Right ventricle myocardium inferior (tissue), 1 donor: ENCODE measurements at regions not wholly inside any gene's neighbourhood (a gene's known extent, or its start where the extent isn't known, plus 50 kb on each side); places are given as distances from the start of the nearest gene placed in this dataset.
A peak's percentile ranks its signal among the peaks of the same experiment; 100 is the strongest.

Experiments
- ATAC-seq: fragments of 200-7000 bp; cut with Tn5 transposase; one replicate; pipeline ENCODE4 v1.9.1; 2020; ENCODE audit warnings: mild to moderate bottlenecking, moderate library complexity
- DNase-seq: peaks from one replicate; pipeline ENCODE4 v3.0.0; 2021; ENCODE audit errors: missing footprints
- intact Hi-C: fragments of 100-400 bp; cut with DNase I; formaldehyde crosslinking; loops from one replicate; pipeline ENCODE4 v1.11.0; 2022
- donor health status: DM: no; HTN: yes; CAD: no; lungs with severe emphysema.

GRCh38 chr4:41865981-41866798, 69.0 kb upstream of the TMEM33 start:
- DNase-seq (no peak), ATAC-seq (no peak)
- intact Hi-C loops: no loop called here

GRCh38 chr4:41865306-41865980, 69.8 kb upstream of the TMEM33 start:
- DNase-seq: no peak
- peak; percentile 28 for ATAC-seq
- intact Hi-C loops: no loop called here

GRCh38 chr4:41859087-41859486, 76.1 kb upstream of the TMEM33 start:
- no peak for ATAC-seq
- no peak for DNase-seq
- intact Hi-C loops: no loop called here

GRCh38 chr4:41857226-41857641, 78.0 kb upstream of the TMEM33 start:
- ATAC-seq (no peak), DNase-seq (no peak)
- intact Hi-C loops: no loop called here

- intact Hi-C loops: no loop called here
Measured at GRCh38 chr4:41856797-41857196, 78.4 kb upstream of the TMEM33 start.

GRCh38 chr4:41853973-41854372, 81.3 kb upstream of the TMEM33 start:
- intact Hi-C loops: no loop called here
- no peak for DNase-seq
- ATAC-seq: no peak

More at GRCh38 chr4:41856797-41857196, 78.4 kb upstream of the TMEM33 start:
- ATAC-seq (no peak), DNase-seq (no peak)

- intact Hi-C loops: no loop called here
- no peak for DNase-seq
- no peak for ATAC-seq
Measured at GRCh38 chr4:41852229-41852628, 83.0 kb upstream of the TMEM33 start.

GRCh38 chr4:41851621-41852020, 83.6 kb upstream of the TMEM33 start:
- DNase-seq (no peak), ATAC-seq (no peak)
- intact Hi-C loops: no loop called here

- intact Hi-C loops: no loop called here
Measured at GRCh38 chr4:41844327-41844726, 90.9 kb upstream of the TMEM33 start.

GRCh38 chr4:41839916-41840854, 91.7 kb upstream of the PHOX2B start:
- intact Hi-C loops: no loop called here
- DNase-seq: no peak
- ATAC-seq: no peak

More at GRCh38 chr4:41844327-41844726, 90.9 kb upstream of the TMEM33 start:
- no peak for ATAC-seq
- no peak for DNase-seq

GRCh38 chr4:41838590-41838989, 90.1 kb upstream of the PHOX2B start:
- no peak for ATAC-seq
- intact Hi-C loops: no loop called here
- DNase-seq: no peak

- no peak for DNase-seq
- ATAC-seq: no peak
- intact Hi-C loops: no loop called here
Measured at GRCh38 chr4:41835321-41835995, 86.9 kb upstream of the PHOX2B start.

- ATAC-seq (no peak), DNase-seq (no peak)
- intact Hi-C loops: no loop called here
Measured at GRCh38 chr4:41832961-41833360, 84.4 kb upstream of the PHOX2B start.

GRCh38 chr4:41822325-41822724, 73.8 kb upstream of the PHOX2B start:
- no peak for DNase-seq
- no peak for ATAC-seq
- intact Hi-C loops: no loop called here

- ATAC-seq (no peak), DNase-seq (no peak)
- intact Hi-C loops: no loop called here
Measured at GRCh38 chr4:41820473-41820872, 71.9 kb upstream of the PHOX2B start.

- DNase-seq: no peak
- intact Hi-C loops: no loop called here
- no peak for ATAC-seq
Measured at GRCh38 chr4:41819621-41820020, 71.1 kb upstream of the PHOX2B start.

GRCh38 chr4:41815473-41815872, 66.9 kb upstream of the PHOX2B start:
- DNase-seq: no peak
- intact Hi-C loops: no loop called here
- no peak for ATAC-seq

- no peak for ATAC-seq
- intact Hi-C loops: loop anchor here (5.0 kb wide), 1 partner anchor 122 kb away; no protein-coding TSS in a partner anchor
- DNase-seq: no peak
Measured at GRCh38 chr4:41814565-41814964, 66.0 kb upstream of the PHOX2B start.

GRCh38 chr4:41806807-41807206, 58.3 kb upstream of the PHOX2B start:
- intact Hi-C loops: no loop called here
- DNase-seq (no peak), ATAC-seq (no peak)
